ENCODE measurements at regions not wholly inside any gene's neighbourhood (a gene's known extent, or its start where the extent isn't known, plus 50 kb on each side); places are given as distances from the start of the nearest gene placed in this dataset.
"Not testable (repeated sequence)": the region's sequence is repeated elsewhere in the genome, so short reads cannot be mapped to it uniquely, and the experiment has no call there.

GRCh38 chr6:68059899-68060298 lies 575.2 kb upstream of the ADGRB3 start:
- DNase-seq (ENCODE audit: low read depth in 2 of 2): no peak

GRCh38 chr6:68059261-68059660 lies 575.8 kb upstream of the ADGRB3 start:
- DNase-seq (ENCODE audit: low read depth in 2 of 2): no peak

GRCh38 chr6:68056596-68056995 lies 578.5 kb upstream of the ADGRB3 start:
- DNase-seq (ENCODE audit: low read depth in 2 of 2): not testable (repeated sequence)

GRCh38 chr6:68054756-68055155 lies 580.3 kb upstream of the ADGRB3 start:
- DNase-seq (ENCODE audit: low read depth in 2 of 2): no peak

- no peak for DNase-seq (ENCODE audit: low read depth in 2 of 2)
Observed at GRCh38 chr6:68053805-68054373, 581.2 kb upstream of the ADGRB3 start.

- DNase-seq (ENCODE audit: low read depth in 2 of 2): no peak
Observed at GRCh38 chr6:68052234-68052633, 582.8 kb upstream of the ADGRB3 start.

GRCh38 chr6:68049562-68049961 lies 585.5 kb upstream of the ADGRB3 start:
- DNase-seq (ENCODE audit: low read depth in 2 of 2): no peak

GRCh38 chr6:68046756-68047155 lies 588.3 kb upstream of the ADGRB3 start:
- DNase-seq (ENCODE audit: low read depth in 2 of 2): no peak

GRCh38 chr6:68046302-68046701 lies 588.8 kb upstream of the ADGRB3 start:
- no peak for DNase-seq (ENCODE audit: low read depth in 2 of 2)

GRCh38 chr6:68045193-68045592 lies 589.9 kb upstream of the ADGRB3 start:
- DNase-seq (ENCODE audit: low read depth in 2 of 2): no peak

- DNase-seq (ENCODE audit: low read depth in 2 of 2): no peak
Observed at GRCh38 chr6:68044264-68044663, 590.8 kb upstream of the ADGRB3 start.

- no peak for DNase-seq (ENCODE audit: low read depth in 2 of 2)
Observed at GRCh38 chr6:68043122-68043398, 592.0 kb upstream of the ADGRB3 start.

- no peak for DNase-seq (ENCODE audit: low read depth in 2 of 2)
Observed at GRCh38 chr6:68042339-68043121, 592.6 kb upstream of the ADGRB3 start.

- no peak for DNase-seq (ENCODE audit: low read depth in 2 of 2)
Observed at GRCh38 chr6:68040780-68041179, 594.3 kb upstream of the ADGRB3 start.

GRCh38 chr6:68040312-68040778 lies 594.7 kb upstream of the ADGRB3 start:
- no peak for DNase-seq (ENCODE audit: low read depth in 2 of 2)

GRCh38 chr6:68039641-68040311 lies 595.3 kb upstream of the ADGRB3 start:
- no peak for DNase-seq (ENCODE audit: low read depth in 2 of 2)

GRCh38 chr6:68038815-68039408 lies 596.2 kb upstream of the ADGRB3 start:
- DNase-seq (ENCODE audit: low read depth in 2 of 2): no peak

GRCh38 chr6:68032217-68032616 lies 602.9 kb upstream of the ADGRB3 start:
- DNase-seq (ENCODE audit: low read depth in 2 of 2): no peak

- DNase-seq (ENCODE audit: low read depth in 2 of 2): no peak
Observed at GRCh38 chr6:68031054-68031453, 604.0 kb upstream of the ADGRB3 start.

- DNase-seq (ENCODE audit: low read depth in 2 of 2): no peak
Observed at GRCh38 chr6:68026483-68026882, 608.6 kb upstream of the ADGRB3 start.

- DNase-seq (ENCODE audit: low read depth in 2 of 2): no peak
Observed at GRCh38 chr6:68025764-68026163, 609.3 kb upstream of the ADGRB3 start.

- DNase-seq (ENCODE audit: low read depth in 2 of 2): no peak
Observed at GRCh38 chr6:68024570-68025269, 610.4 kb upstream of the ADGRB3 start.
